Suprapubic skin (tissue), 3 donors: ENCODE measurements at regions not wholly inside any gene's neighbourhood (a gene's known extent, or its start where the extent isn't known, plus 50 kb on each side); places are given as distances from the start of the nearest gene placed in this dataset.

Experiments
- CTCF ChIP-seq, 2 donors: fragments of 200-600 bp in 1 of 2; fragments of 450-650 bp in 1 of 2; sonication (generic) in 1 of 2; IDR thresholded peaks; one replicate each; pipeline ENCODE4 v1.5.1; 2016 to 2019; ENCODE audit warnings: antibody characterized with exemption in 2 of 2, mild to moderate bottlenecking in 1 of 2, moderate library complexity in 1 of 2
- EP300 ChIP-seq: sonication (generic); formaldehyde crosslinking; IDR thresholded peaks from one replicate; pipeline ENCODE4 v1.6.1; 2017; ENCODE audit warnings: antibody characterized with exemption

GRCh38 chr6:137964876-137965275 lies 97.8 kb downstream of the TNFAIP3 start:
- no peak for TF ChIP-seq EP300
- no peak for TF ChIP-seq CTCF (IDR thresholded peaks at IDR 0.05)
